NCI-H526 (cell line): ENCODE measurements at regions not wholly inside any gene's neighbourhood (a gene's known extent, or its start where the extent isn't known, plus 50 kb on each side); places are given as distances from the start of the nearest gene placed in this dataset.
A peak's percentile ranks its signal among the peaks of the same experiment; 100 is the strongest.

Experiments used
- DNase-seq, 2 experiments: peaks; one replicate each; lab custom pipeline; 2025; lab: John Stamatoyannopoulos, UW

GRCh38 chr3:168307893-168308292 lies 212.2 kb upstream of the GOLIM4 start:
- no peak for DNase-seq

GRCh38 chr3:168295027-168295426 lies 199.3 kb upstream of the GOLIM4 start:
- DNase-seq, result peak in 1 of 2 experiments; percentile 2

GRCh38 chr3:168292296-168292695 lies 196.6 kb upstream of the GOLIM4 start:
- no peak for DNase-seq

GRCh38 chr3:168289471-168290008 lies 193.8 kb upstream of the GOLIM4 start:
- DNase-seq, result no peak

- DNase-seq, result no peak
Measured at GRCh38 chr3:168288511-168289401, 193.0 kb upstream of the GOLIM4 start.

GRCh38 chr3:168285506-168285905 lies 189.8 kb upstream of the GOLIM4 start:
- no peak for DNase-seq

GRCh38 chr3:168284728-168285127 lies 189.0 kb upstream of the GOLIM4 start:
- DNase-seq, result peak; percentile 31 to 65

- DNase-seq, result no peak
Measured at GRCh38 chr3:168275662-168276061, 179.9 kb upstream of the GOLIM4 start.

GRCh38 chr3:168273917-168274316 lies 178.2 kb upstream of the GOLIM4 start:
- no peak for DNase-seq

- DNase-seq, result no peak
Measured at GRCh38 chr3:168273036-168273435, 177.3 kb upstream of the GOLIM4 start.

GRCh38 chr3:168272343-168272985 lies 176.7 kb upstream of the GOLIM4 start:
- DNase-seq, result no peak

GRCh38 chr3:168271932-168272331 lies 176.2 kb upstream of the GOLIM4 start:
- no peak for DNase-seq

- DNase-seq, result no peak
Measured at GRCh38 chr3:168269001-168269400, 173.3 kb upstream of the GOLIM4 start.

GRCh38 chr3:168267179-168267578 lies 171.5 kb upstream of the GOLIM4 start:
- DNase-seq, result no peak

GRCh38 chr3:168266335-168266734 lies 170.6 kb upstream of the GOLIM4 start:
- DNase-seq, result no peak

GRCh38 chr3:168262887-168263286 lies 167.2 kb upstream of the GOLIM4 start:
- DNase-seq, result no peak

- DNase-seq, result no peak
Measured at GRCh38 chr3:168260859-168261258, 165.1 kb upstream of the GOLIM4 start.

GRCh38 chr3:168251371-168251770 lies 155.6 kb upstream of the GOLIM4 start:
- DNase-seq, result no peak

- peak in 1 of 2 experiments; percentile 28 for DNase-seq
Measured at GRCh38 chr3:168250415-168250861, 154.7 kb upstream of the GOLIM4 start.

GRCh38 chr3:168249550-168250414 lies 154.1 kb upstream of the GOLIM4 start:
- peak; percentile 35 to 90 for DNase-seq

GRCh38 chr3:168249205-168249549 lies 153.5 kb upstream of the GOLIM4 start:
- peak in 1 of 2 experiments; percentile 47 for DNase-seq
